ENCODE measurements at regions not wholly inside any gene's neighbourhood (a gene's known extent, or its start where the extent isn't known, plus 50 kb on each side); places are given as distances from the start of the nearest gene placed in this dataset.
A peak's percentile ranks its signal among the peaks of the same experiment; 100 is the strongest.

- no peak for DNase-seq
Observed at GRCh38 chr21:36555199-36555800, 75.4 kb upstream of the CLDN14 start.

- no peak for DNase-seq
Observed at GRCh38 chr21:36557316-36557715, 77.4 kb upstream of the CLDN14 start.

DNA sequence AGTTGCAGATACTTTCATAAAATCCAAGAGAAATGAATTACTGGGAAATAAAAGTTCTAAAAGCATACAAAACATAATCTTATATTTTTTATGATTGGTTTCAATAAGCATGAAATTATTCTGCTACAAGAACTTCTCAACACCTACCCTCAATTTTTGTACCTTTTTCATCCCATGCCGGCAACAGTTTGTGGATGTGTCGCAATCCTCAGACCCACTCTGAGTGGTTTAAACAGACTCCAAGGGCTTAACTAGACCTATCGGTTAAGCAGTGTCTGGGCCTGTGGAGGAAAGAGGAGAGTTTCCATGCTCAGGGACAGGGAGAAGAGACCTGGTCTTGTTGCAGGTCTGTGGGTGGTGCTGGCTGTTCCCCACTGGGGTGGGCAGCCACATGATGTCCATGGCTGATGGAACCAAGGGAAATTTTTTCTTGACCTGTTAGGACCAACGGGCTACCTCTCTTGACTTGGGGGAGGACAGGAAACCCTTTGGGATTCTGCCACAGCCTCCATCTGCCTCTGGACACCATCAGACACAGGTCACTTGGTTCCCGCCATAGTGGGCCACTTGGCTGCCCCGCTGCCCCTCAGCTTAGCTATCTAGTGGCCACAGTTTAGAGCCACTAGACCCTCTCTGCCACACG lies 81.1 kb upstream of the CLDN14 start:
- DNase-seq: no peak

GRCh38 chr21:36563341-36563926 lies 83.5 kb upstream of the CLDN14 start:
- DNase-seq: no peak

DNA sequence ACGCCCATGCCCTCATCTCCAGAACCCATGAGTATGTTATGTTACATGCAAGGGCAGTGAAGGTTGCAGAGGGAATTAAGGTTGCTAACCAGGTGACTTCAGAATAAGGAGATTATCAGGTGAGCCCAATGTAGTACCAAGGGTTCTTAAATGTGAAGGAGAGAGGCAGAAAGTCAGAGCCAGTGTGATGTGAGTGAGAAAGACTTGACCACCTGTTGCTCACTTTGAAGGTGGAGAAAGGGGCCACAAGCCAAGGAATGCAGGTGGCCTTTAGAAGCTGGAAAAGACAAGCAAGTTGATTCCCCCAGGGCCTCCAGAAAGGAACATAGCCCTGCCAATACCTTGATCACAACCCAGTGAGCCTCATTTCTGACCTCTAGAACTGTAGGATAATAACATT lies 84.7 kb upstream of the CLDN14 start:
- DNase-seq: no peak

GRCh38 chr21:36565540-36565939 lies 85.6 kb upstream of the CLDN14 start:
- no peak for DNase-seq

DNA sequence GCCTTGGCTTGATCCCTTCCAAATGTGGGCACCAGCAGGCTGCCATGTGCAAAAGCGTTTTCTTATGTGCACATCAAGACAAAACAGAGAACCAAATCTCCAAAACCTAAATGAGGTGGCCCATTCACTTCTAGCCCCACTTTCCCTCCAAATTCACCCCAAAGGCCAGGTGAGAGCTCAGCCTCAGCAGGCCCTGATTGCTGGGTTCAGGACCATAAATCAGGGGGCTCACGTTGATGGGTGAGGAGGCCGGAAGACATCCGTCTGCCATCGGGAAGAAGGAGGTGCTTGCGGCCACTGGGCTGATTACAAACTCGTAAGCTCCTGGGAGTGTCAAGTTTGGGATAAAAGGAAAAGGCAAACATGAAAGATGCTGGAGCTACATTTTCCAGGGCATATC lies 86.7 kb upstream of the CLDN14 start:
- no peak for DNase-seq

DNA sequence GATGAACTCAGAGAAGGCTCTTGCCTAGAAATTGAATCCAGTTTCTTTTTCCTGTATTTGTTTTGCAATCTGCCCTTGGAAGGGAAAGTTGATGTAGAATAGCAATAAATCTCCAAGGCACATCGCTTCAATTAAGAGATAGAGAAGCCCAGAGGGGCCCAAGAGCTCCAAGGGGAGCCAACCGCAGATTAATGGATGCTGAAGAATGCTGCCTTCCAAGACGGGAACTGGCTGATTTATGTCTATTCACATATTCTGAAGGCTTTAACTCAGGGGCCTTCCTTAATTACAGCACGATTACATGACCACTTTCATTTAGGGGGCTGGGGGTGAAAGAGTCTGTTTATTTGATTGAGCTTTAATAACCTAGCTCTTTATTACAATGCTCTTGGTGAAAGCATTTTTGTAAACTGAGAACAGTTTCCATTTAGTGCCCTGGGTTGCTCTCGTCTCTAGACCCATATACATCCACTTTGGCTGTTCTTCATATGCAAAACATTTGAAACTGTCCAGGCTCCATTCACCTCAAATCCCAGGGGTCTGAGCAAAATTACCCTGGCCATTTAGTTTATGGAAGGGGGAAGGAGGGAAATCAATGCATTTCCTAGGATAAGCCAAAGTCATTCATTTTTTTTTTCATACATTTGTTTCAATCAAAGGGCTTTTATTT lies 87.4 kb upstream of the CLDN14 start:
- DNase-seq: no peak

GRCh38 chr21:36569511-36569910 lies 89.6 kb upstream of the CLDN14 start:
- no peak for DNase-seq

- DNase-seq: no peak
Observed at GRCh38 chr21:36571556-36571955, 91.6 kb upstream of the CLDN14 start.

DNA sequence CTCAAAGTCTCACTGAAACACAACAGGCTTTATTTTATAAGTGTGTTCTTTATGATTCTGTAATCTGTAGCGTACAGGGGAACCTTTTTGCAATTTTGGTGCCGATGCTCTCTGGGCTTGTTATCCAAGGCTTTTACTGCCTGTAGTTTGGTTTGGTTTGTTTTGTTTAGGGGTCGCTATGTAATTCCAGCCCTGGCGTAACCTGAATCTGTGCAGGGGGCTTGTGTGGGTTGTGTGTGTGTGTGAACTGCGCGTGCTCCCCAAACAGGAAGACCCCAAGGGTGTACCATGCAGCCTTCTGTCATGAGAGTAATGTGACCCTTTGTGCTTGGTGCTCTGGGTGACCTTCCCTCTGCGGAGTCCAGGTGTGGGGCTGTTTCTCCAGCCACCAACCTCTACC lies 92.1 kb upstream of the CLDN14 start:
- no peak for DNase-seq

GRCh38 chr21:36575306-36575705 lies 95.4 kb upstream of the CLDN14 start:
- DNase-seq: no peak

- DNase-seq: no peak
Observed at GRCh38 chr21:36576441-36576840, 96.5 kb upstream of the CLDN14 start.

GRCh38 chr21:36579898-36580297 lies 100.0 kb upstream of the CLDN14 start:
- no peak for DNase-seq

GRCh38 chr21:36582271-36582670 lies 102.3 kb upstream of the CLDN14 start:
- no peak for DNase-seq

GRCh38 chr21:36583591-36583990 lies 103.7 kb upstream of the CLDN14 start:
- no peak for DNase-seq

GRCh38 chr21:36584980-36585940 lies 105.3 kb upstream of the CLDN14 start:
- no peak for DNase-seq

DNA sequence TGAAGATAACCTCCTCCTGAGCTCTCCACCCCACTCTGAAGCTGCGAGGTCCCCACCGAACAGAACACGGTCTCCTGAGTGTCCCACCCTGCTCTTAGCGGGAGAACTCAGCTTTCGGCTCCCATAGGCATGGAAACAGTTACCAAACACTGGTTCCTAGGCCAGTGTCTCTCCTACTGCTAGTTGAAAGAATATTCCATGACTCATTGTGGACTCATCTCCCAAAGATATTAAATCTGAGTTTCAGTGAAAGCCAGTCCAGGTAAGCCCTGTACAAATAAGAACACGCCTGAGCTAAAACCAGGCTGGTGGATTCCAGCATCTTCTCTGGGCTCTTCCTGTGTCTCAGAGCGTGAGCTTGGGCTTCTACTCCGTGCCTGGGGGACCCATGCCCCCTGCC lies 107.5 kb upstream of the CLDN14 start:
- no peak for DNase-seq

GRCh38 chr21:36589352-36589971 lies 109.5 kb upstream of the SIM2 start:
- DNase-seq: peak; percentile 50

- DNase-seq: no peak
Observed at GRCh38 chr21:36591326-36591970, 107.5 kb upstream of the SIM2 start.

DNA sequence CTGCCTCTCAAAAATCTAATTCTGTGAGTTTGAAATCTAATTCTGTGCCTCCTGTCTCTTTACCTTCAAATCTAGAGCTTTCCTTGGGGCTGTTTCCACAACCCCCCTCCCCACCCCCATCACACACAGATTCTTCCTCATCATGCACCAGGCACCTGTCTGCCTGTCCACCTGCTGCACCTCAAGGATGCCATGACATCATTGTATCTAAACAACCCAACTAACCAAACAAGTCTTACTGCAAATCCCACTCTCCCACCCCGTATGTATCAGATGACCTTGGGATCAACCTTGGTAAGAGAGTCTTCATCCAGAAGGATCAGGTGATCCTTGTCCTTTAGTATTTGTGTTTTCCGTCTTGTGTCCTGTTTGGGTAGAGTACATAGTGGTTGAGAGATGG lies 102.7 kb upstream of the SIM2 start:
- no peak for DNase-seq

- no peak for DNase-seq
Observed at GRCh38 chr21:36601362-36601761, 97.6 kb upstream of the SIM2 start.
